ENCODE measurements at regions not wholly inside any gene's neighbourhood (a gene's known extent, or its start where the extent isn't known, plus 50 kb on each side); places are given as distances from the start of the nearest gene placed in this dataset.

- Histone ChIP-seq H3K36me3 (no peaks in the 10 kb centered on the region), H3K27me3 (no peaks in the 10 kb centered on the region), H3K27ac (replicated peaks in 1 of 4) (peak overlapping the region; percentile 0 to 67 (median 42)), H3K9me3 (no peaks in the 10 kb centered on the region), H3K4me1 (peaks cover 16 to 31% (median 25%) of the 10 kb centered on the region in 4 donors), H3K4me3 (no peak overlapping the region)
- TF ChIP-seq EP300 (IDR thresholded peaks at IDR 0.05), result no peak
- intact Hi-C loops (cut with DNase I), result no loop called here
- DNase-seq (ENCODE audit: extremely low spot score), result no peak
- WGBS, result 76% methylated on average over 8 of the region's 8 CpGs
Measured at GRCh38 chr9:88813638-88814209, 177.5 kb upstream of the S1PR3 start.

- DNase-seq (ENCODE audit: extremely low spot score), result no peak
- TF ChIP-seq, protein P1, sequence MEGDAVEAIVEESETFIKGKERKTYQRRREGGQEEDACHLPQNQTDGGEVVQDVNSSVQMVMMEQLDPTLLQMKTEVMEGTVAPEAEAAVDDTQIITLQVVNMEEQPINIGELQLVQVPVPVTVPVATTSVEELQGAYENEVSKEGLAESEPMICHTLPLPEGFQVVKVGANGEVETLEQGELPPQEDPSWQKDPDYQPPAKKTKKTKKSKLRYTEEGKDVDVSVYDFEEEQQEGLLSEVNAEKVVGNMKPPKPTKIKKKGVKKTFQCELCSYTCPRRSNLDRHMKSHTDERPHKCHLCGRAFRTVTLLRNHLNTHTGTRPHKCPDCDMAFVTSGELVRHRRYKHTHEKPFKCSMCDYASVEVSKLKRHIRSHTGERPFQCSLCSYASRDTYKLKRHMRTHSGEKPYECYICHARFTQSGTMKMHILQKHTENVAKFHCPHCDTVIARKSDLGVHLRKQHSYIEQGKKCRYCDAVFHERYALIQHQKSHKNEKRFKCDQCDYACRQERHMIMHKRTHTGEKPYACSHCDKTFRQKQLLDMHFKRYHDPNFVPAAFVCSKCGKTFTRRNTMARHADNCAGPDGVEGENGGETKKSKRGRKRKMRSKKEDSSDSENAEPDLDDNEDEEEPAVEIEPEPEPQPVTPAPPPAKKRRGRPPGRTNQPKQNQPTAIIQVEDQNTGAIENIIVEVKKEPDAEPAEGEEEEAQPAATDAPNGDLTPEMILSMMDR (IDR thresholded peaks at IDR 0.05), result no peak
- TF ChIP-seq EP300 (IDR thresholded peaks at IDR 0.05) (peak; percentile 30), POLR2AphosphoS5 (IDR thresholded peaks at IDR 0.05) (peak; percentile 75), POLR2A (IDR thresholded peaks at IDR 0.05; ENCODE audit: low read depth) (no peak)
- Histone ChIP-seq H3K4me1 (peaks cover 16 to 39% (median 25%) of the 10 kb centered on the region in 4 donors), H3K27me3 (no peaks in the 10 kb centered on the region), H3K36me3 (no peaks in the 10 kb centered on the region), H3K27ac (replicated peaks in 1 of 4) (peak overlapping the region; percentile 51 to 69 (median 67)), H3K4me3 (no peak overlapping the region), H3K9me3 (no peaks in the 10 kb centered on the region)
- intact Hi-C loops (cut with DNase I), result no loop called here
- WGBS, result 46% methylated on average over 4 of the region's 4 CpGs
Measured at GRCh38 chr9:88814577-88814976, 176.7 kb upstream of the S1PR3 start.

DNA sequence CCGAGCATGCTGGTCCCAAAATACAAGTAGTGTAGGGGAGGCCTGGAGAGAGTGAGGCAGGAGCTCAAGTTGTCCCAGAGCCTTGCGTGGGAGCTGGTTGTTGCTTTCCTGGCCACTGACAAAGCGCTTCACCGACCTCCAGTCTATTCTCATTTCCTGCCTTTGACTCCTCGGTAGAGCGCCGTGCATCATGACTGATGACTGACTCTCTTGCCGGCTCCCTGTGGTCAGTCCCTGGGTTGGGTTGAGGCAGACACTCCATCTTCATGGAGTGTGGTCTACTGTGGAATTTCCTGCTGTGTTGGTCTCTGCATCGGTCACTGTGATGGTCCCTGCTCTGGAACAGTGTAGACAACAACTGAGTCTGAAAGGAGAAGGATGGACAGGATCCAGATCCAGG, 175.1 kb upstream of the S1PR3 start:
- H3K27ac ChIP-seq (replicated peaks in 1 of 4), result no peak overlapping the region
- H3K4me3 ChIP-seq, result no peak overlapping the region
- TF ChIP-seq POLR2A (IDR thresholded peaks at IDR 0.05; ENCODE audit: low read depth) (no peak), POLR2AphosphoS5 (IDR thresholded peaks at IDR 0.05) (no peak), EP300 (IDR thresholded peaks at IDR 0.05) (no peak)
- TF ChIP-seq, protein P1 (IDR thresholded peaks at IDR 0.05), result no peak
- WGBS, result 81% methylated on average over 8 of the region's 9 CpGs
- intact Hi-C loops (cut with DNase I), result no loop called here
- no peaks in the 10 kb centered on the region for H3K27me3 ChIP-seq
- no peak for DNase-seq (ENCODE audit: extremely low spot score)
- peaks cover 0 to 4% (median 0%) of the 10 kb centered on the region in 4 donors for H3K9me3 ChIP-seq
- peaks cover 16 to 39% (median 25%) of the 10 kb centered on the region in 4 donors for H3K4me1 ChIP-seq
- no peaks in the 10 kb centered on the region for H3K36me3 ChIP-seq

GRCh38 chr9:88816591-88816990, 174.7 kb upstream of the S1PR3 start:
- Histone ChIP-seq H3K4me1 (peaks cover 16 to 39% (median 25%) of the 10 kb centered on the region in 4 donors), H3K4me3 (no peak overlapping the region), H3K9me3 (peaks cover 0 to 4% (median 0%) of the 10 kb centered on the region in 4 donors), H3K27me3 (no peaks in the 10 kb centered on the region), H3K27ac (replicated peaks in 1 of 4) (no peak overlapping the region), H3K36me3 (no peaks in the 10 kb centered on the region)
- TF ChIP-seq POLR2A (IDR thresholded peaks at IDR 0.05; ENCODE audit: low read depth) (no peak), EP300 (IDR thresholded peaks at IDR 0.05) (no peak), POLR2AphosphoS5 (IDR thresholded peaks at IDR 0.05) (no peak)
- TF ChIP-seq, protein P1 (IDR thresholded peaks at IDR 0.05), result no peak
- intact Hi-C loops (cut with DNase I), result no loop called here
- DNase-seq (ENCODE audit: extremely low spot score), result no peak
- WGBS, result 88% methylated on average over 1 of the region's 3 CpGs

DNA sequence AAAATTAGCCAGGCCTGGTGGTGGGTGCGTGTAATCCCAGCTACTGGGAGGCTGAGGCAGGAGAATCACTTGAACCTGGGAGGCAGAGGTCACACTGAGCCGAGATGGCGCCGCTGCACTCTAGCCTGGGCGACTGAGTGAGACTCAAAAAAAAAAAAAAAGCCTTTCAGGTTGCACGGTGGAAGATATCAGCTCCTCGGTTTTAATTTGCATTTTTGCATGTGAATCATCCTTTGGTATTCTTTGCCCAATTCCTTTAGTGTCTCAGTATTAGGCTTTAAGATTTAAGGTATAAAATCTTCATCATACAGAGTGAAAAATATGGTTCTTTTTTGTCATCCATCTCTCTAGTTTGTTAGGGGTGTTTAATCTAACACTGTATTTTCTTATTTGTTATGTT, 173.6 kb upstream of the S1PR3 start:
- intact Hi-C loops (cut with DNase I), result no loop called here
- TF ChIP-seq, protein P1 (IDR thresholded peaks at IDR 0.05), result no peak
- TF ChIP-seq EP300 (IDR thresholded peaks at IDR 0.05) (no peak), POLR2A (IDR thresholded peaks at IDR 0.05; ENCODE audit: low read depth) (no peak), POLR2AphosphoS5 (IDR thresholded peaks at IDR 0.05) (no peak)
- H3K27me3 ChIP-seq, result no peaks in the 10 kb centered on the region
- H3K27ac ChIP-seq (replicated peaks in 1 of 4), result no peak overlapping the region
- H3K4me1 ChIP-seq, result peaks cover 16 to 39% (median 25%) of the 10 kb centered on the region in 4 donors
- WGBS, result 85% methylated on average over 7 of the region's 7 CpGs
- H3K9me3 ChIP-seq, result peaks cover 0 to 4% (median 0%) of the 10 kb centered on the region in 4 donors
- no peak overlapping the region for H3K4me3 ChIP-seq
- no peaks in the 10 kb centered on the region for H3K36me3 ChIP-seq
- no peak for DNase-seq (ENCODE audit: extremely low spot score)
